K562 (cell line): ENCODE measurements at regions not wholly inside any gene's neighbourhood (a gene's known extent, or its start where the extent isn't known, plus 50 kb on each side); places are given as distances from the start of the nearest gene placed in this dataset.
"Not testable (repeated sequence)": the region's sequence is repeated elsewhere in the genome, so short reads cannot be mapped to it uniquely, and the experiment has no call there.

ENCODE experiments used
- ATAC-seq: fragments of 200-7000 bp; cut with Tn5 transposase; 3 replicates; pipeline ENCODE4 v1.9.1; 2020; ENCODE audit warnings: moderate library complexity
- BruUV-seq: library from RNA; stranded (reverse); fragments of 400-500 nt; replicated peaks from 2 replicates; lab custom pipeline; 2021; lab: Mats Ljungman, UMichigan
- CTCF ChIA-PET: fragments of 300-600 bp; formaldehyde crosslinking; extraction: SDS; loops from one replicate; lab custom pipeline; 2021; ENCODE audit warnings: low intra/inter-chr PET ratio; lab: Yijun Ruan, JAX
- POLR2A ChIA-PET: fragments of 300-600, 350-650 bp; sonication (Branson Sonifier 250); formaldehyde crosslinking; extraction: SDS; loops from one replicate; lab custom pipeline; 2021; ENCODE audit warnings: antibody characterized with exemption, inconsistent platforms; lab: Yijun Ruan, JAX
- DNase-seq, 4 experiments: peaks; one replicate each; pipeline versions ENCODE4 v3.0.0 to v3.0.0-alpha.2; 2011 to 2018; ENCODE audit warnings: low spot score in 3 of 4, mixed read lengths in 3 of 4; ENCODE audit errors: extremely low read depth in 1 of 4
- FAIRE-seq: peaks from 2 replicates; lab custom pipeline; 2011; peaks lifted over from hg19 to GRCh38; lab: Jason Lieb, UNC
- H2AFZ ChIP-seq: 2 replicates; pipeline ENCODE4 v1.6.0; 2011; ENCODE audit warnings: low read depth, low read length, control low read depth, inconsistent platforms
- H3K27ac ChIP-seq: fragments of 200-600 bp; 3 replicates; pipeline ENCODE4 v1.8.0; 2011; ENCODE audit warnings: low read depth, mild to moderate bottlenecking, control low read depth, inconsistent platforms, low read length, moderate library complexity, mixed read lengths; ENCODE audit errors: extremely low read depth
- H3K27me3 ChIP-seq, 2 experiments: fragments of 300-600 bp in 1 of 2; 2 replicates in 1 of 2; 3 replicates in 1 of 2; pipeline versions ENCODE4 v1.6.0 to v1.8.0; 2011; ENCODE audit warnings: inconsistent platforms in 2 of 2, low read length in 2 of 2, mild to moderate bottlenecking in 1 of 2, mixed read lengths in 1 of 2, moderate library complexity in 1 of 2; ENCODE audit not compliant: control insufficient read depth in 2 of 2, insufficient read depth in 2 of 2
- H3K36me3 ChIP-seq: fragments of 300-600 bp; 3 replicates; pipeline ENCODE4 v1.8.0; 2011; ENCODE audit warnings: mild to moderate bottlenecking, low read length, inconsistent platforms; ENCODE audit not compliant: control insufficient read depth, insufficient read depth
- H3K4me1 ChIP-seq, 2 experiments: fragments of 200-600 bp in 1 of 2; replicated peaks in 1 of 2; 2 replicates in 1 of 2; 3 replicates in 1 of 2; pipeline versions ENCODE4 v1.5.1 to v1.8.0; 2011; ENCODE audit warnings: inconsistent platforms in 2 of 2, low read length in 2 of 2, mild to moderate bottlenecking in 1 of 2, mixed read lengths in 1 of 2, moderate library complexity in 1 of 2; ENCODE audit not compliant: control insufficient read depth in 2 of 2, insufficient read depth in 2 of 2
- H3K4me2 ChIP-seq: 2 replicates; pipeline ENCODE4 v1.6.1; 2011; ENCODE audit warnings: low read length, control low read depth, inconsistent platforms, mixed read lengths; ENCODE audit not compliant: insufficient read depth
- H3K4me3 ChIP-seq: fragments of 200-600 bp; sonication (generic), shearing (Covaris generic); 2 replicates; pipeline ENCODE4 v1.5.1; 2016; ENCODE audit warnings: control low read depth, inconsistent platforms
- H3K79me2 ChIP-seq: fragments of 200-600 bp; 3 replicates; pipeline ENCODE4 v1.8.0; 2011; ENCODE audit warnings: low read length, inconsistent platforms; ENCODE audit not compliant: control insufficient read depth, insufficient read depth
- H3K9ac ChIP-seq, 2 experiments: 2 replicates each; pipeline versions ENCODE4 v1.6.0 to v1.6.1; 2011; ENCODE audit warnings: low read depth in 2 of 2, low read length in 2 of 2, control low read depth in 1 of 2, inconsistent platforms in 1 of 2, mild to moderate bottlenecking in 1 of 2, mixed read lengths in 1 of 2; ENCODE audit not compliant: insufficient read depth in 1 of 2
- H3K9me1 ChIP-seq: one replicate; pipeline ENCODE4 v1.6.0; 2011; ENCODE audit warnings: inconsistent platforms, mild to moderate bottlenecking, low read length, moderate library complexity; ENCODE audit not compliant: control insufficient read depth, insufficient read depth
- H3K9me3 ChIP-seq: replicated peaks from 2 replicates; pipeline ENCODE4 v1.5.1; 2011; ENCODE audit warnings: low read depth, low read length, inconsistent platforms; ENCODE audit not compliant: control insufficient read depth, insufficient read depth
- H4K20me1 ChIP-seq: replicated peaks from 2 replicates; pipeline ENCODE4 v1.6.1; 2011; ENCODE audit warnings: low read length, inconsistent platforms, mixed read lengths; ENCODE audit not compliant: control insufficient read depth, insufficient read depth
- HDAC8 ChIP-seq: fragments of 450-650 bp; IDR thresholded peaks from 2 replicates; pipeline ENCODE4 v1.6.1; 2016; ENCODE audit warnings: mild to moderate bottlenecking, missing genetic modification characterization, moderate library complexity, missing compliant biosample characterization
- POLR2AphosphoS2 ChIP-seq: IDR thresholded peaks from 2 replicates; pipeline ENCODE4 v1.6.1; 2012; ENCODE audit warnings: low read length, improper control_type of control experiment
- ZNF609 ChIP-seq: sonication (generic); formaldehyde crosslinking; IDR thresholded peaks from 2 replicates; pipeline ENCODE4 v1.8.1; 2023; ENCODE audit warnings: missing genetic modification reagents, mild to moderate bottlenecking, borderline replicate concordance
- WGBS: fragments of 100-300 bp; shearing (Covaris generic); methylation state at CpG from one replicate; pipeline ENCODE4 v1.1.6; 2016; ENCODE audit warnings: low coverage, mixed read lengths; ENCODE audit not compliant: insufficient coverage; ENCODE audit errors: missing lambda C conversion rate; 5-methylcytosine and 5-hydroxymethylcytosine counted together
- in situ Hi-C: fragments of 300-500 bp; cut with MboI; formaldehyde crosslinking; loops from 4 replicates; pipeline ENCODE4 v1.15.0; 2018; ENCODE audit warnings: inconsistent platforms, mixed read lengths
- intact Hi-C: fragments of 100-400 bp; cut with micrococcal nuclease; formaldehyde crosslinking; loops from 2 replicates; pipeline ENCODE4 v1.14.2; 2022

GRCh38 chr3:104040896-104041295 is 1325.8 kb upstream of the ALCAM start (continued):
- no peak for TF ChIP-seq ZNF609 (CRISPR knock-in tag)
- no peak for TF ChIP-seq POLR2AphosphoS2
- no peak for TF ChIP-seq HDAC8 (tag)

- 12% methylated on average over 4 of the region's 5 CpGs for WGBS
Measured at GRCh38 chr3:104043001-104043543, 1323.6 kb upstream of the ALCAM start.

More at GRCh38 chr3:104043001-104043543, 1323.6 kb upstream of the ALCAM start:
- H2AFZ ChIP-seq, H3K27me3 ChIP-seq, H3K9me1 ChIP-seq, CTCF ChIA-PET, H3K4me2 ChIP-seq, DNase-seq, H3K27ac ChIP-seq, ATAC-seq, H3K36me3 ChIP-seq, H3K79me2 ChIP-seq, H3K9me3 ChIP-seq, H3K4me1 ChIP-seq, FAIRE-seq, H3K9ac ChIP-seq, H4K20me1 ChIP-seq, POLR2A ChIA-PET, H3K4me3 ChIP-seq, intact Hi-C loops, in situ Hi-C loops, BruUV-seq: not testable (repeated sequence)
